ENCODE measurements at regions not wholly inside any gene's neighbourhood (a gene's known extent, or its start where the extent isn't known, plus 50 kb on each side); places are given as distances from the start of the nearest gene placed in this dataset.
"Not testable (repeated sequence)": the region's sequence is repeated elsewhere in the genome, so short reads cannot be mapped to it uniquely, and the experiment has no call there.

GRCh38 chr2:53098696-53099078 is 668.9 kb upstream of the CHAC2 start:
- DNase-seq, result no peak

GRCh38 chr2:53096351-53096750 is 671.3 kb upstream of the CHAC2 start:
- no peak for DNase-seq

GRCh38 chr2:53095664-53096063 is 671.9 kb upstream of the CHAC2 start:
- DNase-seq, result no peak

GRCh38 chr2:53095227-53095626 is 672.4 kb upstream of the CHAC2 start:
- DNase-seq, result no peak

GRCh38 chr2:53093355-53093754 is 674.2 kb upstream of the CHAC2 start:
- no peak for DNase-seq

GRCh38 chr2:53091183-53091582 is 676.4 kb upstream of the CHAC2 start:
- DNase-seq, result no peak

GRCh38 chr2:53087874-53088461 is 679.6 kb upstream of the CHAC2 start:
- no peak for DNase-seq

- DNase-seq, result no peak
Measured at GRCh38 chr2:53087262-53087873, 680.2 kb upstream of the CHAC2 start.

GRCh38 chr2:53077413-53077812 is 690.2 kb upstream of the CHAC2 start:
- DNase-seq, result no peak

GRCh38 chr2:53075760-53076159 is 691.8 kb upstream of the CHAC2 start:
- DNase-seq, result no peak

GRCh38 chr2:53067533-53067932 is 700.1 kb upstream of the CHAC2 start:
- no peak for DNase-seq

- no peak for DNase-seq
Measured at GRCh38 chr2:53067056-53067455, 700.5 kb upstream of the CHAC2 start.

GRCh38 chr2:53064154-53064553 is 703.5 kb upstream of the CHAC2 start:
- no peak for DNase-seq

GRCh38 chr2:53058526-53058925 is 709.1 kb upstream of the CHAC2 start:
- DNase-seq, result no peak

- no peak for DNase-seq
Measured at GRCh38 chr2:53053937-53054336, 713.7 kb upstream of the CHAC2 start.

GRCh38 chr2:53051157-53051556 is 716.4 kb upstream of the CHAC2 start:
- no peak for DNase-seq

- no peak for DNase-seq
Measured at GRCh38 chr2:53040536-53041229, 726.9 kb upstream of the CHAC2 start.

- no peak for DNase-seq
Measured at GRCh38 chr2:53036196-53036595, 731.4 kb upstream of the CHAC2 start.

GRCh38 chr2:53035153-53035552 is 732.5 kb upstream of the CHAC2 start:
- DNase-seq, result no peak

- no peak for DNase-seq
Measured at GRCh38 chr2:53033411-53033810, 734.2 kb upstream of the CHAC2 start.

- DNase-seq, result no peak
Measured at GRCh38 chr2:53028746-53029423, 738.7 kb upstream of the CHAC2 start.

- DNase-seq, result no peak
Measured at GRCh38 chr2:53028225-53028624, 739.4 kb upstream of the CHAC2 start.

- not testable (repeated sequence) for DNase-seq
Measured at GRCh38 chr2:53022248-53022647, 745.4 kb upstream of the CHAC2 start.

GRCh38 chr2:53021828-53022227 is 745.8 kb upstream of the CHAC2 start:
- DNase-seq, result no peak
